Omental fat pad (tissue), 3 donors: ENCODE measurements at regions not wholly inside any gene's neighbourhood (a gene's known extent, or its start where the extent isn't known, plus 50 kb on each side); places are given as distances from the start of the nearest gene placed in this dataset.

Experiments
- ATAC-seq: fragments of 150-250 bp; one replicate; pipeline ENCODE4 v1.9.1; 2016; ENCODE audit warnings: mild to moderate bottlenecking, moderate library complexity; ENCODE audit not compliant: low FRiP score
- DNase-seq: peaks from one replicate; pipeline ENCODE4 v3.0.0-alpha.2; 2019; ENCODE audit warnings: low spot score
- TF ChIP-seq, protein P1 (sequence below), 3 donors: fragments of 450-650 bp; IDR thresholded peaks; one replicate each; pipeline ENCODE4 v1.5.1; 2016 to 2017; ENCODE audit warnings: antibody characterized with exemption in 3 of 3, mild to moderate bottlenecking in 3 of 3, moderate library complexity in 2 of 3

DNA sequence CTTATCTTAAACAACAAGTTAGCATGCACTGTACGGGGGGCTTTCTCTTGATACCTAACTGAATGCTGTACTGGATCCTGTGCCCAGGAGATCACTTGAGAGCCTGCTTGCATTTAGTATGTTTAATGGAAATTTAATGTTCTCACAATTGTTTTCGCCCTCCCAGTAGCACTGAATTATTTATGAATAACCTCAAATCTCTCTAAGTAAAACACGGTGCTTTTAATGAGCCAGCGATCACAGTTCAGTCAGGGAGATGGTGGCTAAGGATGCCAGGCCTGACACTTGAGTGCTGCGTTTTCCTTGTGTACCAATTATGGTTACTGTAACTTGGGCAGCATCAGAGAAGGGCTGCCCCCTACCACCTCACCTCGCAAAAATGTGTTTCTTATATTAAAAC, 115.5 kb upstream of the ADARB2 start:
- DNase-seq (no peak), ATAC-seq (no peak)
- TF ChIP-seq, protein P1, sequence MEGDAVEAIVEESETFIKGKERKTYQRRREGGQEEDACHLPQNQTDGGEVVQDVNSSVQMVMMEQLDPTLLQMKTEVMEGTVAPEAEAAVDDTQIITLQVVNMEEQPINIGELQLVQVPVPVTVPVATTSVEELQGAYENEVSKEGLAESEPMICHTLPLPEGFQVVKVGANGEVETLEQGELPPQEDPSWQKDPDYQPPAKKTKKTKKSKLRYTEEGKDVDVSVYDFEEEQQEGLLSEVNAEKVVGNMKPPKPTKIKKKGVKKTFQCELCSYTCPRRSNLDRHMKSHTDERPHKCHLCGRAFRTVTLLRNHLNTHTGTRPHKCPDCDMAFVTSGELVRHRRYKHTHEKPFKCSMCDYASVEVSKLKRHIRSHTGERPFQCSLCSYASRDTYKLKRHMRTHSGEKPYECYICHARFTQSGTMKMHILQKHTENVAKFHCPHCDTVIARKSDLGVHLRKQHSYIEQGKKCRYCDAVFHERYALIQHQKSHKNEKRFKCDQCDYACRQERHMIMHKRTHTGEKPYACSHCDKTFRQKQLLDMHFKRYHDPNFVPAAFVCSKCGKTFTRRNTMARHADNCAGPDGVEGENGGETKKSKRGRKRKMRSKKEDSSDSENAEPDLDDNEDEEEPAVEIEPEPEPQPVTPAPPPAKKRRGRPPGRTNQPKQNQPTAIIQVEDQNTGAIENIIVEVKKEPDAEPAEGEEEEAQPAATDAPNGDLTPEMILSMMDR (IDR thresholded peaks at IDR 0.05), result no peak

DNA sequence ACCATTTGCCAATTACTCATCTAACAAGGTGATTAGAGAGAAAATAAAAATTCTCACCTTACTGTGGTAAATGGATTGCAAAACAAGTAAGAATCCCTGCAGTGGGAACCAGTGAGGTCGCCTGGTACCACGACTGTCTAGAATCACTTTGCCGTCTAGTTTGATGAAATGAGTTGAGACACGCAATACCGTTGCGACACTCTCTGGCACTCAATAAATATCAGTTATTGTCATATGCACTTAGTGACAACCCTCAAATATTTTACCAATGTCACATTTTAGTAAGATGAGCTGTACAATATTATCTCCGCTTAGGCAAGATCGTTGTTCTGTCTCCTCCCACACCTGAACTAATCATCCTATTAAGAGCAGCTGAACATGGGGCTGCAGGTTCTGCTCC, 114.4 kb upstream of the ADARB2 start:
- TF ChIP-seq, protein P1 (IDR thresholded peaks at IDR 0.05), result no peak
- ATAC-seq (no peak), DNase-seq (no peak)

DNA sequence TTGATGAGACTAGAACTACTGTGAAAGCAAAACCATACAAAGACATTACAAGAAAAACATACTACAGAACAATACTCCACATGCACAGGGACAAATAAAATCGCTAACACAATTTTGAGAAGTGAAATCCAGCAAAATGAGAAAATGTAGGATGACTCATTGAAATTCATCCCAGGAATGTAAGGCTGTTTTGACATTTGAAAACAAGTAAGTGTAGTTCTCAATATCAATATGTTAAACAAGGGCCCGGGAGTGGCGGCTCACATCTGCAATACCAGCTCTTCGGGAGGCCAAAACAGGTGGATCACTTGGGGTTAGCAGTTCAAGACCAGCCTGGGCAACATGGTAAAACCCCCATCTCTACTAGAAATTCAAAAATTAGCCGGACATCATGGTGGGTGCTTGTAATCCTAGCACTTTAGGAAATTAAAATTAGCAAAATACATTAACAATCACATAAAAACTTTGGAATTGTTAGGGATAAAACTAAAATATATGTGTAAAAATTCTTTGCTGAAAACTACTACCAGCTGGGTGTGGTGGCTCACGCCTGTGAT, 113.7 kb upstream of the ADARB2 start:
- ATAC-seq (no peak), DNase-seq (no peak)
- TF ChIP-seq, protein P1 (IDR thresholded peaks at IDR 0.05), result no peak

DNA sequence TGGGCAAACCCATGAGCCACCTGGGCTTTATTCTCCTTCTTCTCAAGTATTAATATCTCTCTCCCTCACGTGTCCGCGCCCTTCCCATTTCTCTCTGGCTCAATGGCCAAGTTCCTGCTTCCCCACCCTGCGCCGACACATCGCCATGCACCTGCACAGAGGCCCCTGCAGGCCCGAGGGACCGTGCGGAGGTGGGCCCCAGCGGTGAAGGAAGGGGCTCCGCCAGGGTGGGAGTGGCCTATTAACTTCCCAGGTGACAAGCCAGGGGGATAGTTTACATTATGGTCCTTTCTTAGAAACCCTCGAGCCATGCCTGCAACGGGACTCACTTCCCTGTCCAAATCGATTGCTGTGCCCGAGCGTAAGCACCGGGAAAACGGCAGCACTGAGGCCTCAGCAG, 110.0 kb upstream of the ADARB2 start:
- TF ChIP-seq, protein P1 (IDR thresholded peaks at IDR 0.05), result no peak

DNA sequence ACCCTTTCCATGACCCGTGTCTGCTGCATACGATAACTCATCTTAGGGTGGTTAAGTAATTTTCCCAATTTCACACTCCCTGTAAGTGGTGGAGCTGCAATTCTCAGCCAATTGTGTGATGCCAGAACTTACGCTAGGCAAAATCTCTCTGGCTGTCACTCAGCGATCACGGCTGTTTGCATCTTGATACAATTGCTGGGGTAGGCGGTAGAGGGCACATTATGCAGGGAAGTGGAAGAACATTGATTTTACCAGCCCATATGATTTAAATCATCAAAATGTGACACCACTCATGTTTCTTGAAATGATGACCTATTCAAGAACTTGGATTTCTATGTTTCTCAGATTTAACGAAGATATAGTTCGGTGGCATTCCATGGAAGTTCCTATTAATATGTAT, 108.7 kb upstream of the ADARB2 start:
- ATAC-seq, result no peak
- DNase-seq, result no peak
- TF ChIP-seq, protein P1 (IDR thresholded peaks at IDR 0.05), result no peak

More for the DNA sequence above, 110.0 kb upstream of the ADARB2 start:
- ATAC-seq (no peak), DNase-seq (no peak)

DNA sequence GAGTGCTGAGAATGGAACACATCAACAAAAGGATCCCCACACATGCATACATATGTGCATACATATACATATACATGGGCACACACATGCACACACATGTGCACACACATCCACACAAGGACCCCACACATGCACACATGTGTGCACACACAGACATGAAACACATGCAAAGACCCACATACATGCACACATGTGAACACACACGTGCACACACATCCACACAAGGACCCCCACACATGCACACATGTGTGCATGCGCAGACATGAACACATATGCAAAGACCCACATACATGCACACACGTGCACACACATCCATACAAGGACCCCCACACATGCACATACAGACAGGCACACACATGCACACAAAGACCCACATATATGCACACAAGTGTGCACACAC, 104.4 kb upstream of the ADARB2 start:
- ATAC-seq (no peak), DNase-seq (no peak)
- TF ChIP-seq, protein P1 (IDR thresholded peaks at IDR 0.05), result no peak

DNA sequence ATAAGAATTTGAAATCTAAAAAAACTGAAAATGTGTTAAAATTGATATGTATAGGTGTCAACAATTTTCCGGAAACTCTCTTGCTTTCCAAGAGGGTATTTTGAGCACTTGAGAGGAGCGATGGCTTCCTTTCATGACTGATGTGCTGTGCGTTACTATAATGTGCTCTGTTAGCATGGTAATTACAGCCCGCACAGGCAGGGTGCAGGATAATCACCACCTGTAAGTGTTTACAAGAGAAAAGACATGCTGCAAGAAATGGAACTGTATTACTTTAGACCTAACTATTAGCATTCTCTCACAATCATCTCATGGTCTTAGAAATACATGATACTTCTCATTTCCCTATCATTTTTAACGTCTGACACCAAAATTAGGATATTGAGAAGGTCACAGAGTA, 92.4 kb upstream of the ADARB2 start:
- ATAC-seq (no peak), DNase-seq (no peak)
- TF ChIP-seq, protein P1 (IDR thresholded peaks at IDR 0.05), result no peak
